ENCODE measurements at regions not wholly inside any gene's neighbourhood (a gene's known extent, or its start where the extent isn't known, plus 50 kb on each side); places are given as distances from the start of the nearest gene placed in this dataset.

DNA sequence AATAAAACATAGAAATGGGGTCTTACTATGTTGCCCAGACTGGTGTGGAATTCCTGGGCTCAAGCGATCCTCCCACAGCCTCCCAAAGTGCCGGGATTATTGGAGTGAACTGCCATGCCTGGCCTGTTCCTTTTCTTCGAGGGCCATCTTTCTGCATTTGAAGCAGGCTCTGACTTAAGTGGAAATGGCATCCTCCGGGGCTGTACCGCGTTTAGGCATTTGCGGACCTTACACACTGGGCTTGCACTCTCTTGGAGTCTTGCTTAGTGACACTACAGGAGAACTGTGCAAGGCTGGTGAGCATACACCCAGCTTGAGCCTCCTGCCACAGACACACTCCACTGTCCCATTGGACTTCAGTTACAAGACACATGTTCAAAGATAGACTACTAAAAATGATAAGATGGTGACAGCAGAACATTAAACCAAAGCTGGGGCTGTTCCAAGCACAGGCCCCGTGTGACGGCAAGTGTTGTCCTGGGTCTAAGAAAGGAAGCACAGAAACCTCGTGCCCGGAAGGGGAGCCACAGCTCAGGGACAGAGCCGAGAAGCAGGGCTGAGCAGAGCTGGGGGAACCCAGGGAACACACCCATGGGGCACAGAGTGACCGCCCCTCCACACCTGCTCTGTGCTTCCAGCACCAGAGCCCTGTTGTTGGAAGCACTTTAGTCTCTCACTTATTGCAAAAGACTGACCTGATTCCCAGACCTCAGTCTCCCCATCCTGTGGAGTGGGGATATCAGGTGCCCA lies 59.0 kb upstream of the SHANK2 start:
- no peak for DNase-seq (ENCODE audit: low read depth, low spot score)

DNA sequence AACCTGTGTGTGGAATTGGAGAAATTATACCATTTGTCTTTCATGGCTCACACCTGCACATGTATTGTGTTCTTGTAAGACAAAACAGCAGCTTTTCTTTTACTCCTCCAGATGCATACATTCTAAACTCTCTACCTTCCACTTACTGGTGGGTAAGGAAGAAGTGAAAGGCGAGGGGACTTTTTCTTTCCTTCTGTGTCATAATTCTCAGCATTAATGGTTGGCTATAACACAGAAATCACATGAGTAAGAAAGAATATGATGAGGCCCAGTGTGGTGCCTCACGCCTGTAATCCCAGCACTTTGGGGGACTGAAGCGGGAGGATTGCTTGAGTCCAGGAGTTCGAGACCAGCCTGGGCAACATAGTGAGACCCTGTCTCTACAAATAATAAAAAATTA lies 57.8 kb upstream of the SHANK2 start:
- no peak for DNase-seq (ENCODE audit: low read depth, low spot score)

DNA sequence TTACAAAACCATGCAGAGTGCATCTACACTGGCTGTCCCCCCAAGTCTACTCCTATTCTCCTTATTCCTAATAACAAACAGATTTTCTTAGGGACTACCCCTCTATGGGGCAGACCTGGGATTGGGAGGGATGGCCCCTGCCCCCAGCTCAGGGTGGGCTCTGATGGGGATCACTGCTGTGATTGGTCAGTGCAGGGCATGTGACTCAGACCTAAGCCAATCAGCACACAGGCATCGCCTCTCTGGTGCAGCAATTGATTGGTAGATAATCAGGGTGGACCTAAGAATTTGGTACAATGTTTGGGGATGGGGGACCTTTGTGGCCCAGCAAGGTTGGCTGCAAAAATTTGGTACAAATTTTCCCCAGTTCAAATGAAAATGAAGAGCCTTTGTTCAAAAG lies 57.2 kb upstream of the SHANK2 start:
- DNase-seq (ENCODE audit: low read depth, low spot score), result no peak

DNA sequence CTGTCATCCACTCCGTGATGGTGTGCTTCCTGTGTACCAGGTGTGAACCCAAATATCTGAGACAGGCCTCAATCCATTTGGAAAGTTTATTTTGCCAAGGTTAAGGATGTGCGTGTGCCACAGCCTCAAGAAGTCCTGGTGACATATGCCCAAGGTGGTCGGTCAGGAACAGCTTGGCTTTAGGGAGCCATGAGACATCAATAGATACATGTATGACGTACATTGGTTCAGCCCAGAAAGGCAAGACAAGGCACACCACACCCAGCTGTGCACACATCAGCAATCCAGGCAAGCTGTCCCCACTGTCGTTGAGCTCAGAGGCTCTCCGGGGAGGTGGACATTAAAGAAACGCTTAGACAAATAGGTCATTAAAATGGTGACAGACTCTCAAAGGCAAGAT lies 56.8 kb upstream of the SHANK2 start:
- DNase-seq (ENCODE audit: low read depth, low spot score), result no peak

DNA sequence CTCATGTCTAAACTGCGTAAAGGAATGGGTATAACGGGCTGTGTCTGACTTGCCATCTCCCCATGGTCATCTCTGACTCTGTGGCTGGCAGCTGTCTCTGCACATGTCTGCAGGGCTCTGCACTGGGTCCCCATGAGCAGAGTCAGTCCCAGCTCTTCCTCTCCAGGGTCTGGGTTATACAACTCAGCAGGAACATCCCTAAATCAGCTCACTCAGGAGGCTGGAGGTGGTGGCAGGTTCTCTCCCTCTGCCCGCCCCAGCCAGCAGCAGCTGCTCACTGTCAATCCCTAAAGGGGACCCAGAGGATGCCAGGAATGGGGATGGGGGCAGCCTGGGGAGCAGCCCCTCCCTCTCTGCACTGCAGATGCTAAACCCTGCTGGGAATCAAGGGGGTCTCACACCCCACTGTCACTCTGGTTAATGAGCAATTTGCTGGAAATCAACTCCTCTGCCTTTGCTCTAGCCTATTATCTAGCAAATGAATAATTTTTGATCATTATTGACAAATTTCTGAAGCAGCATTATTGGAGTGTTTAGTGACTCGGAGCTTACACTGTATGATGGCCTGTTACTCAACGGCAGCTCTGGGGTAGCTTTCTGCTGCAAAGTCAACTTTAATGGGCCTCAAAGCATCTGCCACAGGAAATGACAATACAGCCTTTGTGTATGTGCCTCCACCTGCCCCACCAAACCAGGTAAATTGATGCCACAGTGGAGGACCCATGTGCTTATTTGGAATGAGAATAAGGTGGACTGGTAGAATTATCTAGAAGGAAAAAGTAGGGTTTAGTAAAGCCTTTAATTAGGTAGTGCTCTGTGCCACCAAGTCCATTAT lies 55.7 kb upstream of the SHANK2 start:
- DNase-seq (ENCODE audit: low read depth, low spot score), result no peak

DNA sequence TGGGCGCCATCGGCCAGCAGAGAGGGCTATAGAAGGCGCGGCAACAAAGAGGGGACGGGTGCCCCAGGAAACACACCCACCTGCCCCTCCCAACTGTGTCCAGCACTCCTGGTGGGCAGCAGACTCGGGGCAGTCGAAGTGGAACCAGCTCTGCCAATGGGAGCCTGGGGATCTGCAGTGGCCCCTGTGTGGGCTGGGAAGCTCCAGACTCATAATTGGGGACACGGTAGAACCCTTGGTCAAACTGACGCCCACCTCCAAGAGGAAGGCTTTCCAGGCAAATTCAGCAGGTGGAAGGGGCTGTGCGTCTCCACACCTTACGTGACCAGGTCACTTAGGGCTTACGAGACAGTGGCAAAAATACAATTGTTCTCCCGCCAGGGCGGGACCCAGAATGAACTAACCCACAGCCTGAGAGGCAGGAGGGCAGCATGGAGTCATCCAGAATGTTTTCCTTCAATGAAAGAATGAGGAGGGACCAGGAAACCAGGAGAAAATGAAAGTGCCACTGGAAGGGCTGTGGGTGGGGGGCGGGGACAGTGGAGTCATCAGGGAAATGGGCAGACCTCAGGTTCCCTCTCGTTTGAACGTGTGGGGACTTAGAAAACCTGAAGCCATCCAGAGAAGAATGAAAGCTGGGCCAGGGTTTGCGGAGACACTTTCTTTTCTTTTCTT lies 53.2 kb upstream of the SHANK2 start:
- no peak for DNase-seq (ENCODE audit: low read depth, low spot score)

DNA sequence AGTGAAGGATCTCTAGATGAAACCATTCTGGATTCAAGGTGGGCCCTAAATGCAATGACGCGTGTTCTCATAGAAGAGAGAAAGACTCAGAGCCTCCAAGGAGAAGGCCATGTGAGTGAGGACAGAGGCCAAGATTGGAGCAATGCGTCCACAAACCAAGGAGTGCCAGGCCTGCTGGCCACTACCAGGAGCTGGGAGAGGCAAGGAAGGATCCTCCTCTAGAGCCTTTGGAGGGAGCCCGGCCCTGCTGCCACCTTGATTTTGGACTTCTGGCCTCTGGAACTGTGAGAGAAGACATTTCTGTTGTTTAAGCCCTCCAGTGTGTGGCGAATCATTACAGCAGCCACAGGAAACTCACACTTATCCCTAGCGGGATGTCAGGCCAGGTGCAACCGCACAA lies 52.7 kb upstream of the SHANK2 start:
- DNase-seq (ENCODE audit: low read depth, low spot score), result no peak

DNA sequence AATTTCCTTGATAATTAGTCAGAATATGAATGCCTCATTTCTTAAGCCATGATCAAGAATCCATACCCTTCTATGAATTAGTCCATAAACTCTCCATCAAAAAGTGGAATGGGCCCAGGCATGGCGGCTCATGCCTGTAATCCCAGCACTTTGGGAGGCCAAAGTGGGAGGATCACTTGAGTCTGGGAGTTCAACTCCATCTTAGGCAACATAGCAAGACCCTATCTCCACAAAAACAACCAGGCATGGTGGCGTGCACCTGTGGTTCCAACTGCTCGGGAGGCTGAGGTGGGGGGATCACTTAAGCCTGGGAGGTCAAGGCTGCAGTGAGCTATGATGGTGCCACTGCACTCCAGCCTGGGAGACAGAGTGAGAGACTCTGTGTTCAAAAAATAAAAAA lies 52.1 kb upstream of the SHANK2 start:
- DNase-seq (ENCODE audit: low read depth, low spot score), result no peak

DNA sequence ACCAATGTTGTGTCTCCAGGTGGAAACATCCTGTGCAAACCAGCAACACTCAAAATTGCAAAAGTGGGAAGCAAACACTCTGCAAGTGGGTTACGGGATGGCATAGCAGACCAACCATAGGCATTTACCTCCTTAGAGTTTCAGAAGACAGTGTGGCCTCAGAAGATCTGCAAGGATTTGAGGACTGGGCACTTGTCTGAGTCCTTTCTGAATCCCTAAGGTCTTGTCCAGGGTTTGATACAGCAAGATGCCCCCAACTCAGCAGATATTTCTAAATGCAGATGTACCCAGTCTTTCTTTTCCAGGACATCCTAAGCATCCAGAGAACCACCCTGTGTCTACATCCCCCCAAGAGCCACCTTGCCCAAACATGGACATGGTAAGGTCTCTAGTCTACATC lies 51.7 kb upstream of the SHANK2 start:
- no peak for DNase-seq (ENCODE audit: low read depth, low spot score)

DNA sequence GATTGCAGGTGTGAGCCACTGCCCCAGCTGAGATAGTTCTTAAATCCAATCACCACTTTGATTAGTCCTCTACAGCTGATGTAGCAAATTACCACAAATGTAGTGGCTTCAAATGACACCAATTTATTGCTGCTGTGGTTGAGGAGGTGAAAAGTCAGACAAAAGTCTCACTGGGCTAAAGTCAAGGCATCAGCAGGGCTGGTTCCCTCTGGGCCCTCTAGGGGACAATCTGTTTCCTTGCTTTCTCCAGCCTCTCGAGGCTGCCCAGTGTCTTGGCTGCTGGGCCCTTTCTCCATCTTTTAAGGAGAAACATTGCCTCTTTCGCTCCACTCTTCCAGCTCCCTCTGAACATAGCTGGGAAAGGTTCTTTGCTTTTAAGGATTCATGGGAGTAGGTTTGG lies 50.5 kb upstream of the SHANK2 start:
- no peak for DNase-seq (ENCODE audit: low read depth, low spot score)

DNA sequence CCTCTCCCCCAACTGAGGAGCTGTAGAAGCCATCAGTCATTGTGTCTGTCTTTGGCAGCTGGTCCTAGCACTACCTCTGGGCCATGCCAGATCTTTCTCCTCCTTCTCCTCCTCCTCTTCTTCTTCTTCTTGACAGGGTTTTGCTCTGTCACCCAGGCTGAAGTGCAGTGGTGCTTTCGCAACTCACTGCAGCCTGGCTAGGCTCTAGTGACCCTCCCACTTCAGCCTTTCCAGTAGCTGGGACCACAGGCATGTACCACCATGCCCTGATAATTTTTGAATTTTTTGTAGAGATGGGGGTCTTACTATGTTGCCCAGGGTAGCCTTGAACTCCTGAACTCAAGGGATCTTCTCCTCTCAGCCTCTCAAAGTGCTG lies 50.1 kb upstream of the SHANK2 start:
- DNase-seq (ENCODE audit: low read depth, low spot score), result no peak

All from brain pericyte (primary cell).